ENCODE measurements at regions not wholly inside any gene's neighbourhood (a gene's known extent, or its start where the extent isn't known, plus 50 kb on each side); places are given as distances from the start of the nearest gene placed in this dataset.
"Not testable (repeated sequence)": the region's sequence is repeated elsewhere in the genome, so short reads cannot be mapped to it uniquely, and the experiment has no call there.

DNA sequence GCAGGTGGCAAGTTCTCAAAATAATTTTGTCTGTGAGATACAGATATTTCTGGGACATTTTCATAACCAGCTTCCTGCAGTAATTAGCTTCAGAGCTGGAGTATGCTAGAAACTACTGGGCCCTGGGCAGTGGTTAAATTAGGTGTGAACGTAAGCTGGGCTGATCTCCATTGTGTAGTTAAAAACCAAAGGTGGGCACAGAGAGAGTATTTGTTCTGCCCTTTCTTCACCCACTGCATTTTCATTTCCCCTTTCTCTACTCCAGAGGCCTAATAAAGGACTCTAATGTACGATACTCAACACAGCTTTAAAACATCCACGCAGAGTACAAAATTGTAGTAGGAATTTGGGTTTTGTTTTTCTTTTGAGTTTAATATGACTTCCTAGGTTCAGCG is 252.7 kb downstream of the SPRY1 start:
- no peak for DNase-seq

GRCh38 chr4:123649645-123650391 is 253.2 kb downstream of the SPRY1 start:
- DNase-seq = peak; percentile 96

- no peak for DNase-seq
Measured at GRCh38 chr4:123651066-123651465, 254.5 kb downstream of the SPRY1 start.

GRCh38 chr4:123651536-123652180 is 255.1 kb downstream of the SPRY1 start:
- DNase-seq = no peak

- peak; percentile 87 for DNase-seq
Measured at GRCh38 chr4:123652476-123652875, 255.9 kb downstream of the SPRY1 start.

DNA sequence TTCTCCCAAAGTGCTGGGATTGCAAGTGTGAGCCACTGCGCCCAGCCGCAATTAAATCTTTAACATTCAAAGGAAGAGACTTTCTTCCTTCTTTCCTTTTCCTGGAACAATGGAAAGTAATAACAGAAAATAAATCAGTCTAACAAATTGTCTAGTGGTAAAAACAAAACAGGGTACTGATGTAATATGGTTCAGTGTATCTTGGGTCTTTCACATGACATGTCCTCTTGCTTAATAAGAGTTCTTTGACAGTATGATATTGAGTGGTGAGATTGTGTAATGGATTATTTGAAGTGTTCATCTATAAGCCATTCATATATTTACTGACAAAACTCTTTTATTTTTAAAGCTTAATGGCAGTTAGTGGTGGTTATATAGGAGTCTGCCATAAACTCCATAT is 256.6 kb downstream of the SPRY1 start:
- DNase-seq = no peak

- DNase-seq = not testable (repeated sequence)
Measured at GRCh38 chr4:123656746-123657294, 260.2 kb downstream of the SPRY1 start.

- DNase-seq = not testable (repeated sequence)
Measured at GRCh38 chr4:123657606-123658005, 261.0 kb downstream of the SPRY1 start.

- no peak for DNase-seq
Measured at GRCh38 chr4:123659262-123659661, 262.7 kb downstream of the SPRY1 start.

GRCh38 chr4:123659730-123660129 is 263.1 kb downstream of the SPRY1 start:
- DNase-seq = no peak

DNA sequence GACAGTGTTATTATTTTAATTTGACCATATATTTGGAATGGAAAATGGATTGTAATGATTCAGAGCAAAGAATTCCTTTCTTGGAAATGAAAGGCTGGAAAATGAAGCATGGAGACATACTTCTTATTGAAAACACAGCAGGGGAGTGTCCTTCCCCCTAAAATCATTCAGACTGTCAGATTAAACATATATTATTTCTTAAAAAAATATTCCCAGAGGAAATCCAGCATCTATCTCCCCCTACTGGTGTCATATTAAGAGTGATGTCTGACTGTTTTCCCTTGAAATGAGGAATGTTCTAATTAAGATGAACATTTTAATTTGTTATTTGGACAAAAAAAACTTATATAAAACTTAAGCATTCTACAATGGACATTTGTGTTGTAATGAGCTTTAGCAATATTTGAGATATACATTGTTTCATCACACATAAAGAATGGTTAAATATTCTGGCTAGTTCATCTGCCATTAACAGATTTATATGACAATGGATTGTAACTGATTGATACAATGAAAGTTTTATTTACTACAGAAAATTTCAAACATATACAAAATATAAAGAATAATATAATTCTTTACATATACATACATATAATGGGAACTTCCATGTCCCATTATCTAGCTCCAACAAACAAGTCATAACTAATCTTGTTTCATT is 264.6 kb downstream of the SPRY1 start:
- DNase-seq = peak; percentile 79

GRCh38 chr4:123662827-123663226 is 266.2 kb downstream of the SPRY1 start:
- DNase-seq = no peak

- DNase-seq = no peak
Measured at GRCh38 chr4:123666486-123666885, 269.9 kb downstream of the SPRY1 start.

GRCh38 chr4:123667496-123667895 is 270.9 kb downstream of the SPRY1 start:
- DNase-seq = peak; percentile 75

DNA sequence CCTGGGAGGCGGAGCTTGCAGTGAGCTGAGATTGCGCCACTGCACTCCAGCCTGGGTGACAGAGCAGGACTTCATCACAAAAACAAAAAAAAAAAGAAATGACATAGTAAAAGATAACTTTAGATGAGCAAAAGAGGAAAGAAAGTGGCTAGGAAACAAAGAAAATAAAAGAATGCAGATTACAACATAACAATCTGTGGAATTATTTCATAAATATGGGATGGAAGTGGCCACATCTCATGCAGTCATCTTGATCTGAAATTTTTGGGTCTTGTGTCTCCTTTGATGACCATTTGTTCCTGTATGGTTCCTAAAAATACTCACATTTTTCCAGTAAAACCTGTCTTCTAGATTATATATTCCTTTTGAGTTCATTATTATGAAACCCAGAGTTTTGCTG is 271.4 kb downstream of the SPRY1 start:
- no peak for DNase-seq

GRCh38 chr4:123671636-123672404 is 275.2 kb downstream of the SPRY1 start:
- no peak for DNase-seq

GRCh38 chr4:123672987-123673386 is 276.4 kb downstream of the SPRY1 start:
- no peak for DNase-seq

DNA sequence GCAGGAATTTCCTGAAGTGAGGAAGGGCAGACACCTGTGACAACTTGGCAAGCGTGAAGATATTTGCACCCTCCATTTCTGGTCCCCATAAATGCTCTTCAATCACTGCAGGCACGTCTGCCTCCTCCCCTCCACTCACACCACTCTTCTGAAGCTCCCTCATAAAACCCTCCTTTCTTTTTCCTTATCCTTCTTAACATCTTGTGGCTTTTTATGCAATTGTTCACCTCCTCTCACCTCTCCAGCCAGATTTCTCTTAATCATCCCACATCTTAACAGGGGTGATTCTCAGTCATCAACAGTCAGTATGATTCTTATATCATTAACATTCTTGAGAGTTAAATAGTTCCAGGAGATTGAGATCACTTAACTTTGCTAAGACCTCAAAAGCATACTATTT is 277.4 kb downstream of the SPRY1 start:
- DNase-seq = no peak

- no peak for DNase-seq
Measured at GRCh38 chr4:123674762-123675465, 278.3 kb downstream of the SPRY1 start.

GRCh38 chr4:123675567-123675966 is 279.0 kb downstream of the SPRY1 start:
- DNase-seq = no peak

GRCh38 chr4:123676071-123676889 is 279.7 kb downstream of the SPRY1 start:
- DNase-seq = no peak
